ENCODE measurements at regions not wholly inside any gene's neighbourhood (a gene's known extent, or its start where the extent isn't known, plus 50 kb on each side); places are given as distances from the start of the nearest gene placed in this dataset.

- no peak for TF ChIP-seq CTCF (conservative IDR thresholded peaks at IDR 0.05; ENCODE audit: low read depth, low read length)
- no peak for TF ChIP-seq MAFK (IDR thresholded peaks at IDR 0.05; ENCODE audit: low read depth, low read length)
- TF ChIP-seq MAZ (IDR thresholded peaks at IDR 0.05; ENCODE audit: borderline replicate concordance, low read depth, low read length): no peak
- TF ChIP-seq FOS (IDR thresholded peaks at IDR 0.05; ENCODE audit: low read depth, low read length): no peak
- TF ChIP-seq BHLHE40 (IDR thresholded peaks at IDR 0.05; ENCODE audit: low read depth, low read length): no peak
- no peak for TF ChIP-seq USF2 (IDR thresholded peaks at IDR 0.05; ENCODE audit: low read depth, low read length)
- TF ChIP-seq, protein P1, sequence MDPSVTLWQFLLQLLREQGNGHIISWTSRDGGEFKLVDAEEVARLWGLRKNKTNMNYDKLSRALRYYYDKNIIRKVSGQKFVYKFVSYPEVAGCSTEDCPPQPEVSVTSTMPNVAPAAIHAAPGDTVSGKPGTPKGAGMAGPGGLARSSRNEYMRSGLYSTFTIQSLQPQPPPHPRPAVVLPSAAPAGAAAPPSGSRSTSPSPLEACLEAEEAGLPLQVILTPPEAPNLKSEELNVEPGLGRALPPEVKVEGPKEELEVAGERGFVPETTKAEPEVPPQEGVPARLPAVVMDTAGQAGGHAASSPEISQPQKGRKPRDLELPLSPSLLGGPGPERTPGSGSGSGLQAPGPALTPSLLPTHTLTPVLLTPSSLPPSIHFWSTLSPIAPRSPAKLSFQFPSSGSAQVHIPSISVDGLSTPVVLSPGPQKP (IDR thresholded peaks at IDR 0.05; ENCODE audit: borderline replicate concordance, low read depth, low read length): no peak
- TF ChIP-seq CEBPB (IDR thresholded peaks at IDR 0.05; ENCODE audit: low read depth, low read length): no peak
- TF ChIP-seq SMC3 (IDR thresholded peaks at IDR 0.05; ENCODE audit: low read depth, low read length): no peak
- no peak for TF ChIP-seq MXI1 (IDR thresholded peaks at IDR 0.05; ENCODE audit: borderline replicate concordance, low read depth, low read length)
- TF ChIP-seq RCOR1 (IDR thresholded peaks at IDR 0.05; ENCODE audit: insufficient replicate concordance, low read length): no peak
- TF ChIP-seq RAD21 (IDR thresholded peaks at IDR 0.05; ENCODE audit: low read length): no peak
- POLR2A ChIA-PET (ENCODE audit: unreplicated experiment): interaction anchor here (0.8 kb wide), 1 partner anchor 381 kb away, joined by 3 read pairs; no protein-coding TSS in a partner anchor
- no peak for DNase-seq
These were observed 229.7 kb upstream of the PITRM1 start for GRCh38 chr10:3402187-3402751.

More at GRCh38 chr10:3402187-3402751, 229.7 kb upstream of the PITRM1 start:
- H3K23ac ChIP-seq (ENCODE audit: low read depth, low read length): no peak overlapping the region
- intact Hi-C loops (cut with micrococcal nuclease) (no loop called here), in situ Hi-C loops (cut with MboI; ENCODE audit: low sequenced_read_pairs) (no loop called here), dilution Hi-C loops (cut with HindIII; ENCODE audit: low sequenced_read_pairs, unreplicated experiment) (no loop called here)
- H3K9ac ChIP-seq (ENCODE audit: low read depth, low read length): no peak overlapping the region
- no peak overlapping the region for H2BK5ac ChIP-seq (ENCODE audit: low read depth, low read length, poor library complexity, severe bottlenecking)
- no peak overlapping the region; the same call in 1 of the 2 replicates for H2AK5ac ChIP-seq (ENCODE audit: low read depth, low read length)
- H3K79me1 ChIP-seq (ENCODE audit: low read depth in 1 of 2, low read length in 2 of 2): no peaks in the 10 kb centered on the region
- H3K4ac ChIP-seq (ENCODE audit: low read depth, low read length): no peak overlapping the region
- 100% methylated on average over 1 of the region's 10 CpGs; no CpG with 5 or more reads in 1 of the 2 experiments for WGBS, 2 experiments (ENCODE audit: extremely low coverage in 2 of 2, insufficient read length in 1 of 2)
- H3K9me3 ChIP-seq (ENCODE audit: control insufficient read depth, insufficient read depth, low read length): no peaks in the 10 kb centered on the region
- no peak overlapping the region for H3K14ac ChIP-seq (replicated peaks; ENCODE audit: low read depth, low read length)
- no peaks in the 10 kb centered on the region for H3K27me3 ChIP-seq (ENCODE audit: control insufficient read depth, insufficient read depth, low read length)
- no peak for ATAC-seq (ENCODE audit: low read depth)
- no peaks in the 10 kb centered on the region for H3K36me3 ChIP-seq (ENCODE audit: control insufficient read depth, insufficient read depth, low read length)
- no peaks in the 10 kb centered on the region for H4K20me1 ChIP-seq (ENCODE audit: insufficient read depth, low read length)
- no TSS peak for BruUV-seq (replicated peaks)
- H4K91ac ChIP-seq (ENCODE audit: insufficient read depth, low read depth, low read length): no peak overlapping the region; the same call in 1 of the 2 replicates
- H3K27ac ChIP-seq (ENCODE audit: insufficient read depth, low read length): no peak overlapping the region
- H3K4me3 ChIP-seq (ENCODE audit: insufficient read depth, low read depth, low read length): no peak overlapping the region
- H2AK9ac ChIP-seq (replicated peaks; ENCODE audit: low read depth, low read length, poor library complexity): no peak overlapping the region
- H2AFZ ChIP-seq (replicated peaks; ENCODE audit: low read length, poor library complexity): no peak overlapping the region
- no peak overlapping the region for H4K5ac ChIP-seq (ENCODE audit: low read depth, low read length)
- no peak overlapping the region for H4K8ac ChIP-seq (ENCODE audit: low read depth in 2 of 2, low read length in 2 of 2)
- CTCF ChIA-PET: no interaction called here
- H2BK20ac ChIP-seq (ENCODE audit: low read depth, low read length): peak overlapping the region; percentile 51; the same call in 1 of the 2 replicates
- H3K18ac ChIP-seq (ENCODE audit: low read depth, low read length): no peak overlapping the region
- H3K56ac ChIP-seq (ENCODE audit: extremely low read depth, insufficient read depth, low read length): no peak overlapping the region
- peaks cover 10% of the 10 kb centered on the region for H3K4me1 ChIP-seq (ENCODE audit: control insufficient read depth, insufficient read depth, low read length)
- peaks cover 14% of the 10 kb centered on the region for H3K9me1 ChIP-seq (ENCODE audit: insufficient read depth, low read length)
- H2BK120ac ChIP-seq (ENCODE audit: low read depth, low read length): no peak overlapping the region
- H2BK15ac ChIP-seq (ENCODE audit: low read depth, low read length): 0 out of 3 replicates have a peak overlapping the region, but pooled peaks have one; percentile 14
- no peak overlapping the region for H3K4me2 ChIP-seq (ENCODE audit: low read depth, low read length)
